ENCODE measurements at regions not wholly inside any gene's neighbourhood (a gene's known extent, or its start where the extent isn't known, plus 50 kb on each side); places are given as distances from the start of the nearest gene placed in this dataset.
"Not testable (repeated sequence)": the region's sequence is repeated elsewhere in the genome, so short reads cannot be mapped to it uniquely, and the experiment has no call there.

DNA sequence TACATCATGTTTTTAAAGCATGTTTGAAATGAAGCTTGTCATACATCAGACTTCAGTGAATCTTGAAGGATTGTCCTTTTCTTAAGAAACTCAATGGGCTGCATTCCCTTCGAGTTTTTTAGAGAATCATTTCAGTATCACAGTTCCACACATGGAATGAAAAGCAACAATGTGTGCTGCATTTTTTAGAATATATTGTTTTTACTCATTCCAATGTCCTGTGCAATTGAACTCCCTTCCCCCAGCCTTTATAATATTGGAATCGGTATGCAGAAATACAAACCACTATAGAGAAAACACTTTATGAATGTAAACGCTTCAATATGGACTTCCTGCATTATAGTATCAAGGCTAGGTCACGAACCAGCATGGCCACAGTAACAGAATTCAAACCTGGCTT lies 634.4 kb downstream of the GATA3 start:
- Mint-ChIP-seq H3K27ac (ENCODE audit: unreplicated experiment) (no peak overlapping the region), H3K27me3 (ENCODE audit: unreplicated experiment) (no peaks in the 10 kb centered on the region), H3K4me3 (ENCODE audit: unreplicated experiment) (no peak overlapping the region), H3K9me3 (ENCODE audit: unreplicated experiment) (peaks cover 3% of the 10 kb centered on the region), H3K36me3 (ENCODE audit: unreplicated experiment) (no peaks in the 10 kb centered on the region), H3K4me1 (ENCODE audit: low read depth, unreplicated experiment) (no peaks in the 10 kb centered on the region)
- no peak for DNase-seq
- TF ChIP-seq CTCF (IDR thresholded peaks at IDR 0.05; ENCODE audit: partially characterized antibody, unreplicated experiment), result no peak

GRCh38 chr10:8691498-8692017 lies 637.1 kb downstream of the GATA3 start:
- Mint-ChIP-seq H3K36me3 (ENCODE audit: unreplicated experiment) (no peaks in the 10 kb centered on the region), H3K27ac (ENCODE audit: unreplicated experiment) (no peak overlapping the region), H3K4me3 (ENCODE audit: unreplicated experiment) (no peak overlapping the region), H3K4me1 (ENCODE audit: low read depth, unreplicated experiment) (no peaks in the 10 kb centered on the region), H3K9me3 (ENCODE audit: unreplicated experiment) (no peaks in the 10 kb centered on the region), H3K27me3 (ENCODE audit: unreplicated experiment) (no peaks in the 10 kb centered on the region)
- DNase-seq, result no peak
- TF ChIP-seq CTCF (IDR thresholded peaks at IDR 0.05; ENCODE audit: partially characterized antibody, unreplicated experiment), result no peak

DNA sequence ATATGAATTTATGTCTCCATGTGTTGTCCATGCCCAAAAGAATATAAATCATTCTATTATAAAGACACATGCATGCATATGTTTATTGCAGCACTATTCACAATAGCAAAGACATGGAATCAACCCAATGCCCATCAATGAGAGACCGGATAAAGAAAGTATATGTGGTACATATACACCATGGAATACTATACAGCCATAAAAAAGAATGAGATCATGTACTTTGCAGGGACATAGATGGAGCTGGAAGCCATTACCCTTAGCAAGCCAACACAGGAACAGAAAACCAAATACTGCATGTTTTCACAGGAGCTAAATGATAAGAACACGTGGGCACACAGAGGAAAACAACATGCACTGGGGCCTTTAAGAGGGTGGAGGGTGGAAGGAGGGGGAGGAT lies 639.1 kb downstream of the GATA3 start:
- H3K9me3 Mint-ChIP-seq (ENCODE audit: unreplicated experiment); H3K4me3 Mint-ChIP-seq (ENCODE audit: unreplicated experiment); H3K4me1 Mint-ChIP-seq (ENCODE audit: low read depth, unreplicated experiment); H3K27ac Mint-ChIP-seq (ENCODE audit: unreplicated experiment); H3K36me3 Mint-ChIP-seq (ENCODE audit: unreplicated experiment); H3K27me3 Mint-ChIP-seq (ENCODE audit: unreplicated experiment); DNase-seq: not testable (repeated sequence)

GRCh38 chr10:8696746-8697145 lies 642.3 kb downstream of the GATA3 start:
- no peaks in the 10 kb centered on the region for H3K9me3 Mint-ChIP-seq (ENCODE audit: unreplicated experiment)
- no peak overlapping the region for H3K4me3 Mint-ChIP-seq (ENCODE audit: unreplicated experiment)
- no peaks in the 10 kb centered on the region for H3K27me3 Mint-ChIP-seq (ENCODE audit: unreplicated experiment)
- TF ChIP-seq CTCF (IDR thresholded peaks at IDR 0.05; ENCODE audit: partially characterized antibody, unreplicated experiment), result no peak
- DNase-seq, result no peak
- no peak overlapping the region for H3K27ac Mint-ChIP-seq (ENCODE audit: unreplicated experiment)
- H3K36me3 Mint-ChIP-seq (ENCODE audit: unreplicated experiment), result no peaks in the 10 kb centered on the region
- H3K4me1 Mint-ChIP-seq (ENCODE audit: low read depth, unreplicated experiment), result no peaks in the 10 kb centered on the region

DNA sequence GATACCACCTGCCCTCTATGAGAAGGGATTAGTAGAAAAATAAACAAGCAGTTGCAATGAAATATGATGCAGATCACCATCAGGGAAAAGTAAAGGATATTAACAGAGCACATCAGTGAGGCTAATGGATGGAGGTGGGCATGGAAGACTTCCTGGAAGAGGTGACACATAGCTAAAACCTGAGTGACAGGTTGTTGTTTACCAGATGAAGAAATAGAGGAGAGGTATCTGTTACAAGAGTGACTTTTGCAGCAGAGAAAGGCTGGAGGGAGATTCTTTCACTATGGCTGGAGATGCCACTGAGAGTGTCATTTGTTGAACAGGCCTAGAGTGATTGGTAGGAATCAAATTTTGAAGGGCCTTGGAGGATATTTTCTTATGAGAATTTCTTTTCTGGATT lies 646.2 kb downstream of the GATA3 start:
- no peaks in the 10 kb centered on the region for H3K36me3 Mint-ChIP-seq (ENCODE audit: unreplicated experiment)
- H3K4me1 Mint-ChIP-seq (ENCODE audit: low read depth, unreplicated experiment), result no peaks in the 10 kb centered on the region
- no peak overlapping the region for H3K27ac Mint-ChIP-seq (ENCODE audit: unreplicated experiment)
- H3K27me3 Mint-ChIP-seq (ENCODE audit: unreplicated experiment), result no peaks in the 10 kb centered on the region
- DNase-seq, result no peak
- no peaks in the 10 kb centered on the region for H3K9me3 Mint-ChIP-seq (ENCODE audit: unreplicated experiment)
- H3K4me3 Mint-ChIP-seq (ENCODE audit: unreplicated experiment), result no peak overlapping the region
- TF ChIP-seq CTCF (IDR thresholded peaks at IDR 0.05; ENCODE audit: partially characterized antibody, unreplicated experiment), result no peak

DNA sequence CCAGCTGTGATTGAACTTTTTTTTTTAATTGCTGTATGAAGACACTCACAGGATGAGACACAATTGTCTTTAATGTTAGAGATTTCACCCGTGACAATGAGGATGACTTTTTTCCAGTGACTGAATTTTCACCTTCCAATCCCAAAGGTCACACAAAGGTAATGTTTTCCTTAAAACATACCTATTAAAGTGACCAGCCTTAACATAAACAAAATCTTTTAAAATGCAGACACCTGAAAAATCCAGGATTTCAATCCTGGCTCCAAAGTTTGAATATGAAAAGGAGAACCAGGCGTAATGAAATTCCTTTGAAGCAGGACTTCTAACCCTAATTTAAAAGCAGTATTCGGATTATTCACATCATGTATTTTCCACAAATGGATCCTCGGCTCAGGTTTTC lies 647.7 kb downstream of the GATA3 start:
- Mint-ChIP-seq H3K27me3 (ENCODE audit: unreplicated experiment) (no peaks in the 10 kb centered on the region), H3K9me3 (ENCODE audit: unreplicated experiment) (no peaks in the 10 kb centered on the region), H3K36me3 (ENCODE audit: unreplicated experiment) (no peaks in the 10 kb centered on the region), H3K4me1 (ENCODE audit: low read depth, unreplicated experiment) (no peaks in the 10 kb centered on the region), H3K4me3 (ENCODE audit: unreplicated experiment) (no peak overlapping the region), H3K27ac (ENCODE audit: unreplicated experiment) (no peak overlapping the region)
- no peak for TF ChIP-seq CTCF (IDR thresholded peaks at IDR 0.05; ENCODE audit: partially characterized antibody, unreplicated experiment)
- no peak for DNase-seq
